ENCODE measurements at regions not wholly inside any gene's neighbourhood (a gene's known extent, or its start where the extent isn't known, plus 50 kb on each side); places are given as distances from the start of the nearest gene placed in this dataset.

DNA sequence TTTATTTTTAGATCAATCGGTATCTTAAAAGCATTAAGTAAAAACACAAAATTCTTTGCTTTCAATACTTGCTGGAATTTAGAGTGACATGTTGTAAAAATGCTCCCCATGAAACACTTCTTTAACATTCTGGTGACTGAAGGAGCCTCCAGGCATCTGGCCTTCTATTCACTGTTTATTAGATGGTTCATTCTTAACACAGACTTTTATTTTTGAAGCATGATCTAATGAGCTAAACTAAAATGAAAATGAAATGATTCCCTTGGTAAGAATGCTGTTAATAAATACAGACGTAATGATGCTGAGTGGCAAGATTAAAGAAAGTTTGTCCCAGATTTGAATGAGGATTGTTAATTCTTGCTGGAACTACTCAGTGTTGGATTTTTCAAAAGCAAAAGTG lies 698.4 kb downstream of the TENT5A start:
- peaks cover 0 to 8% of the 10 kb centered on the region in 2 donors for H3K9me3 ChIP-seq (replicated peaks in 1 of 2; ENCODE audit: control insufficient read depth in 1 of 2, insufficient read depth in 1 of 2, low read length in 2 of 2)
- no peaks in the 10 kb centered on the region for H3K36me3 ChIP-seq (replicated peaks in 1 of 2; ENCODE audit: control insufficient read depth in 1 of 2, insufficient read depth in 2 of 2, low read length in 2 of 2)
- H3K4me3 ChIP-seq (replicated peaks in 1 of 3; ENCODE audit: low read depth in 2 of 3, low read length in 3 of 3), result no peak overlapping the region
- no peaks in the 10 kb centered on the region for H3K79me2 ChIP-seq (ENCODE audit: insufficient read depth, low read length)
- Mint-ChIP-seq H3K27me3 (ENCODE audit: low read depth in 3 of 3) (peaks cover 0 to 1% (median 0%) of the 10 kb centered on the region in 3 donors), H3K4me3 (no peak overlapping the region), H3K36me3 (no peaks in the 10 kb centered on the region), H3K4me1 (no peaks in the 10 kb centered on the region), H3K27ac (no peak overlapping the region), H3K9me3 (peaks cover 0 to 5% (median under 1%) of the 10 kb centered on the region in 7 donors)
- no peak overlapping the region for H3K9ac ChIP-seq (ENCODE audit: insufficient read depth, low read length, poor library complexity, severe bottlenecking)
- intact Hi-C loops (cut with micrococcal nuclease), result no loop called here
- H3K27ac ChIP-seq (ENCODE audit: low read depth in 1 of 2, low read length in 2 of 2), result no peak overlapping the region
- 91% methylated on average over 1 of the region's 2 CpGs for WGBS (ENCODE audit: insufficient coverage)
- H3K4me1 ChIP-seq (ENCODE audit: control insufficient read depth in 1 of 2, insufficient read depth in 2 of 2, low read length in 2 of 2), result no peaks in the 10 kb centered on the region
- no peak for DNase-seq
- TF ChIP-seq CTCF (IDR thresholded peaks at IDR 0.05), result no peak
- H2AFZ ChIP-seq (ENCODE audit: insufficient read depth, low read depth, low read length, poor library complexity, severe bottlenecking), result no peak overlapping the region
- no peak overlapping the region for H3K4me2 ChIP-seq (replicated peaks; ENCODE audit: extremely low read depth, low read length, poor library complexity, severe bottlenecking)
- no peaks in the 10 kb centered on the region for H4K20me1 ChIP-seq (ENCODE audit: insufficient read depth, low read length)
- no peaks in the 10 kb centered on the region for H3K27me3 ChIP-seq (ENCODE audit: control insufficient read depth in 2 of 2, insufficient read depth in 2 of 2, low read length in 2 of 2)

GRCh38 chr6:81051952-81052351 lies 700.5 kb downstream of the TENT5A start:
- Histone ChIP-seq H3K9ac (ENCODE audit: insufficient read depth, low read length, poor library complexity, severe bottlenecking) (no peak overlapping the region), H3K79me2 (ENCODE audit: insufficient read depth, low read length) (no peaks in the 10 kb centered on the region), H3K9me3 (replicated peaks in 1 of 2; ENCODE audit: control insufficient read depth in 1 of 2, insufficient read depth in 1 of 2, low read length in 2 of 2) (no peaks in the 10 kb centered on the region), H3K4me1 (ENCODE audit: control insufficient read depth in 1 of 2, insufficient read depth in 2 of 2, low read length in 2 of 2) (no peaks in the 10 kb centered on the region), H3K4me3 (replicated peaks in 1 of 3; ENCODE audit: low read depth in 2 of 3, low read length in 3 of 3) (no peak overlapping the region), H3K36me3 (replicated peaks in 1 of 2; ENCODE audit: control insufficient read depth in 1 of 2, insufficient read depth in 2 of 2, low read length in 2 of 2) (no peaks in the 10 kb centered on the region), H3K27ac (ENCODE audit: low read depth in 1 of 2, low read length in 2 of 2) (no peak overlapping the region), H4K20me1 (ENCODE audit: insufficient read depth, low read length) (no peaks in the 10 kb centered on the region), H3K27me3 (ENCODE audit: control insufficient read depth in 2 of 2, insufficient read depth in 2 of 2, low read length in 2 of 2) (no peaks in the 10 kb centered on the region), H2AFZ (ENCODE audit: insufficient read depth, low read depth, low read length, poor library complexity, severe bottlenecking) (no peak overlapping the region), H3K4me2 (replicated peaks; ENCODE audit: extremely low read depth, low read length, poor library complexity, severe bottlenecking) (no peak overlapping the region)
- H3K36me3 Mint-ChIP-seq, result no peaks in the 10 kb centered on the region
- H3K4me1 Mint-ChIP-seq, result no peaks in the 10 kb centered on the region
- H3K27me3 Mint-ChIP-seq (ENCODE audit: low read depth in 3 of 3), result peaks cover 0 to 1% (median 0%) of the 10 kb centered on the region in 3 donors
- intact Hi-C loops (cut with micrococcal nuclease), result no loop called here
- WGBS (ENCODE audit: insufficient coverage), result no CpG with 5 or more reads among the region's 8 CpGs
- H3K9me3 Mint-ChIP-seq, result peaks cover 0 to 3% (median 0%) of the 10 kb centered on the region in 7 donors
- H3K4me3 Mint-ChIP-seq, result no peak overlapping the region
- TF ChIP-seq CTCF (IDR thresholded peaks at IDR 0.05), result no peak
- no peak for DNase-seq
- no peak overlapping the region for H3K27ac Mint-ChIP-seq

All from CD14-positive monocyte (primary cell).